Vagina (tissue), 2 donors: ENCODE measurements at regions not wholly inside any gene's neighbourhood (a gene's known extent, or its start where the extent isn't known, plus 50 kb on each side); places are given as distances from the start of the nearest gene placed in this dataset.

Experiments used
- DNase-seq, 2 donors: peaks; one replicate each; pipeline ENCODE4 v3.0.0-alpha.2; 2017; ENCODE audit errors: extremely low spot score in 2 of 2
- H3K27ac ChIP-seq: fragments of 200-600 bp; sonication (generic); one replicate; pipeline ENCODE4 v1.5.1; 2019
- H3K27me3 ChIP-seq: fragments of 200-600 bp; sonication (generic); one replicate; pipeline ENCODE4 v1.5.1; 2019
- H3K36me3 ChIP-seq, 2 donors: fragments of 200-600 bp; sonication (generic); one replicate each; pipeline ENCODE4 v1.5.1; 2017 to 2019
- H3K4me1 ChIP-seq: fragments of 200-600 bp; sonication (generic); one replicate; pipeline ENCODE4 v1.5.1; 2019
- H3K4me3 ChIP-seq, 2 donors: fragments of 200-600 bp; sonication (generic); 1 replicate in 1 of 2; 2 replicates in 1 of 2; pipeline ENCODE4 v1.5.1; 2016 to 2019
- H3K9me3 ChIP-seq: fragments of 200-600 bp; sonication (generic); one replicate; pipeline ENCODE4 v1.5.1; 2019
- CTCF ChIP-seq, 3 experiments: fragments of 450-650 bp in 2 of 3; fragments of 200-600 bp in 1 of 3; sonication (generic) in 1 of 3; IDR thresholded peaks; one replicate each; pipeline ENCODE4 v1.5.1; 2017 to 2019; ENCODE audit warnings: antibody characterized with exemption in 3 of 3, mild to moderate bottlenecking in 2 of 3, moderate library complexity in 2 of 3
- POLR2A ChIP-seq, 2 donors: fragments of 450-650 bp; IDR thresholded peaks; one replicate each; pipeline ENCODE4 v1.6.1; 2017; ENCODE audit warnings: antibody characterized with exemption in 2 of 2, mild to moderate bottlenecking in 2 of 2, moderate library complexity in 2 of 2
- POLR2AphosphoS5 ChIP-seq, 2 donors: sonication (generic); formaldehyde crosslinking; IDR thresholded peaks; one replicate each; pipeline ENCODE4 v1.9.0; 2017; ENCODE audit warnings: antibody characterized with exemption in 2 of 2, mild to moderate bottlenecking in 2 of 2, low read depth in 1 of 2; ENCODE audit not compliant: insufficient read depth in 1 of 2
- intact Hi-C: fragments of 100-400 bp; cut with DNase I; formaldehyde crosslinking; loops from one replicate; pipeline ENCODE4 v1.15.1; 2023

- Histone ChIP-seq H3K4me3 (no peak overlapping the region), H3K27me3 (no peaks in the 10 kb centered on the region), H3K4me1 (no peaks in the 10 kb centered on the region), H3K9me3 (no peaks in the 10 kb centered on the region), H3K27ac (no peak overlapping the region), H3K36me3 (no peaks in the 10 kb centered on the region)
- TF ChIP-seq POLR2AphosphoS5 (IDR thresholded peaks at IDR 0.05; ENCODE audit: insufficient read depth in 1 of 2, low read depth in 1 of 2): no peak
- intact Hi-C loops: no loop called here
- DNase-seq: no peak
These were observed 91.4 kb upstream of the CHST9 start for GRCh38 chr18:27276479-27276878.

DNA sequence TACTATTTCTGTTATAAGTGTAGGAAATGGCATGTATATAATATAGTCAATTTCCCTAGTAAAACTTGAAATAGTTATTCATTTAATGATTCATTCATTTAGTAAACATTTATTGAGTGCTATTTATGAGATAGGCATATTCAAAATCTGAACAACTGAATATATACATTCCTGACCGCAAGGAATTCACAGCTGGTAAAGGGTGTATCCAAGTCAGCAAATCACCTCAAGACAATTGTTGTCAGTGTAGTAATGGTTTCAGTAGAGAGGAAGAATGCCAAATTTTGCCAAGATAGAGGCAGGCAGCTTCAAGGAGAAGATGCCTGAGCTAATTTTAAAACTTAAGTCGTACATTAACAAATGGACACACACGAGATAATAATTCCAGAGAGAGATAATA, 89.8 kb upstream of the CHST9 start:
- intact Hi-C loops: no loop called here
- Histone ChIP-seq H3K4me1 (no peaks in the 10 kb centered on the region), H3K9me3 (no peaks in the 10 kb centered on the region), H3K36me3 (no peaks in the 10 kb centered on the region), H3K4me3 (no peak overlapping the region), H3K27me3 (no peaks in the 10 kb centered on the region), H3K27ac (no peak overlapping the region)
- TF ChIP-seq POLR2AphosphoS5 (IDR thresholded peaks at IDR 0.05; ENCODE audit: insufficient read depth in 1 of 2, low read depth in 1 of 2) (no peak), POLR2A (IDR thresholded peaks at IDR 0.05) (no peak), CTCF (IDR thresholded peaks at IDR 0.05) (no peak)
- no peak for DNase-seq

GRCh38 chr18:27270508-27270907, 85.4 kb upstream of the CHST9 start:
- no peaks in the 10 kb centered on the region for H3K36me3 ChIP-seq
- no peaks in the 10 kb centered on the region for H3K27me3 ChIP-seq
- intact Hi-C loops: no loop called here
- H3K4me3 ChIP-seq: no peak overlapping the region
- H3K27ac ChIP-seq: no peak overlapping the region
- no peak for DNase-seq
- no peaks in the 10 kb centered on the region for H3K9me3 ChIP-seq
- TF ChIP-seq POLR2AphosphoS5 (IDR thresholded peaks at IDR 0.05; ENCODE audit: insufficient read depth in 1 of 2, low read depth in 1 of 2) (no peak), POLR2A (IDR thresholded peaks at IDR 0.05) (no peak), CTCF (IDR thresholded peaks at IDR 0.05) (no peak)
- no peaks in the 10 kb centered on the region for H3K4me1 ChIP-seq

- no peaks in the 10 kb centered on the region for H3K4me1 ChIP-seq
- no peak for TF ChIP-seq CTCF (IDR thresholded peaks at IDR 0.05)
- TF ChIP-seq POLR2AphosphoS5 (IDR thresholded peaks at IDR 0.05; ENCODE audit: insufficient read depth in 1 of 2, low read depth in 1 of 2): no peak
- TF ChIP-seq POLR2A (IDR thresholded peaks at IDR 0.05): no peak
- intact Hi-C loops: no loop called here
- no peak overlapping the region for H3K27ac ChIP-seq
- H3K9me3 ChIP-seq: no peaks in the 10 kb centered on the region
- H3K36me3 ChIP-seq: no peaks in the 10 kb centered on the region
- H3K4me3 ChIP-seq: no peak overlapping the region
- DNase-seq: no peak
- H3K27me3 ChIP-seq: no peaks in the 10 kb centered on the region
These were observed 78.3 kb upstream of the CHST9 start for GRCh38 chr18:27263369-27263768.

GRCh38 chr18:27261769-27262549, 76.9 kb upstream of the CHST9 start:
- intact Hi-C loops: no loop called here
- H3K4me3 ChIP-seq: no peak overlapping the region

More at GRCh38 chr18:27261769-27262549, 76.9 kb upstream of the CHST9 start:
- Histone ChIP-seq H3K4me1 (no peaks in the 10 kb centered on the region), H3K36me3 (no peaks in the 10 kb centered on the region), H3K27ac (no peak overlapping the region), H3K27me3 (no peaks in the 10 kb centered on the region), H3K9me3 (no peaks in the 10 kb centered on the region)
- TF ChIP-seq CTCF (IDR thresholded peaks at IDR 0.05): no peak
- TF ChIP-seq POLR2A (IDR thresholded peaks at IDR 0.05): no peak
- TF ChIP-seq POLR2AphosphoS5 (IDR thresholded peaks at IDR 0.05; ENCODE audit: insufficient read depth in 1 of 2, low read depth in 1 of 2): no peak
- DNase-seq: no peak
